GM21576 (cell line): ENCODE measurements at regions not wholly inside any gene's neighbourhood (a gene's known extent, or its start where the extent isn't known, plus 50 kb on each side); places are given as distances from the start of the nearest gene placed in this dataset.
"Not testable (repeated sequence)": the region's sequence is repeated elsewhere in the genome, so short reads cannot be mapped to it uniquely, and the experiment has no call there.

Experiments used
- ATAC-seq: cut with Tn5 transposase; IDR thresholded peaks from one replicate; pipeline ENCODE4 v1.9.1; 2021; ENCODE audit warnings: mild to moderate bottlenecking, moderate library complexity; ENCODE audit not compliant: unreplicated experiment

GRCh38 chr5:75848077-75848476 lies 130.8 kb upstream of the POC5 start:
- no peak for ATAC-seq

- peak; percentile 94 for ATAC-seq
Measured at GRCh38 chr5:75847561-75848021, 130.4 kb upstream of the POC5 start.

- ATAC-seq: no peak
Measured at GRCh38 chr5:75844301-75844700, 127.1 kb upstream of the POC5 start.

- ATAC-seq: no peak
Measured at GRCh38 chr5:75843319-75843718, 126.1 kb upstream of the POC5 start.

GRCh38 chr5:75839547-75839946 lies 122.3 kb upstream of the POC5 start:
- no peak for ATAC-seq

- no peak for ATAC-seq
Measured at GRCh38 chr5:75837258-75837841, 120.1 kb upstream of the POC5 start.

- no peak for ATAC-seq
Measured at GRCh38 chr5:75831561-75831960, 114.3 kb upstream of the POC5 start.

GRCh38 chr5:75828029-75828428 lies 110.8 kb upstream of the POC5 start:
- no peak for ATAC-seq

GRCh38 chr5:75824323-75824722 lies 107.1 kb upstream of the POC5 start:
- ATAC-seq: peak; percentile 52

GRCh38 chr5:75823811-75824210 lies 106.6 kb upstream of the POC5 start:
- ATAC-seq: no peak

GRCh38 chr5:75818661-75819060 lies 101.4 kb upstream of the POC5 start:
- ATAC-seq: no peak

GRCh38 chr5:75799695-75800094 lies 82.5 kb upstream of the POC5 start:
- not testable (repeated sequence) for ATAC-seq

GRCh38 chr5:75769338-75769737 lies 52.1 kb upstream of the POC5 start:
- not testable (repeated sequence) for ATAC-seq
